ENCODE measurements at regions not wholly inside any gene's neighbourhood (a gene's known extent, or its start where the extent isn't known, plus 50 kb on each side); places are given as distances from the start of the nearest gene placed in this dataset.

- TF ChIP-seq CTCF (IDR thresholded peaks at IDR 0.05; ENCODE audit: low read length), result no peak
- TF ChIP-seq EZH2 (IDR thresholded peaks at IDR 0.05; ENCODE audit: borderline replicate concordance, low read length), result no peak
Measured at GRCh38 chr6:144449218-144449617, 164.1 kb downstream of the UTRN start.

All from OCI-LY1 (cell line).